H54 (cell line): ENCODE measurements at regions not wholly inside any gene's neighbourhood (a gene's known extent, or its start where the extent isn't known, plus 50 kb on each side); places are given as distances from the start of the nearest gene placed in this dataset.

Experiments used
- DNase-seq: peaks from one replicate; pipeline ENCODE4 v3.0.0; 2011; ENCODE audit warnings: low spot score, mixed read lengths; ENCODE audit not compliant: insufficient read length
- FAIRE-seq: peaks from 3 replicates; lab custom pipeline; 2011; peaks lifted over from hg19 to GRCh38; lab: Jason Lieb, UNC
- POLR2A ChIP-seq: IDR thresholded peaks from 2 replicates; pipeline ENCODE4 v1.6.1; 2011; ENCODE audit warnings: low read depth, mild to moderate bottlenecking, low read length

GRCh38 chr13:59547950-59548349 is 615.8 kb downstream of the DIAPH3 start:
- no peak for TF ChIP-seq POLR2A
- no peak for FAIRE-seq
- no peak for DNase-seq

GRCh38 chr13:59562924-59563323 is 600.8 kb downstream of the DIAPH3 start:
- DNase-seq (no peak), FAIRE-seq (no peak)
- TF ChIP-seq POLR2A, result no peak

- TF ChIP-seq POLR2A, result no peak
- FAIRE-seq (no peak), DNase-seq (no peak)
Observed at GRCh38 chr13:59566561-59566960, 597.2 kb downstream of the DIAPH3 start.

GRCh38 chr13:59568306-59568705 is 595.4 kb downstream of the DIAPH3 start:
- TF ChIP-seq POLR2A, result no peak
- DNase-seq (no peak), FAIRE-seq (no peak)

GRCh38 chr13:59570204-59570603 is 593.5 kb downstream of the DIAPH3 start:
- FAIRE-seq (no peak), DNase-seq (no peak)
- TF ChIP-seq POLR2A, result no peak

GRCh38 chr13:59584101-59584500 is 579.6 kb downstream of the DIAPH3 start:
- no peak for TF ChIP-seq POLR2A
- no peak for FAIRE-seq

GRCh38 chr13:59584761-59585670 is 578.7 kb downstream of the DIAPH3 start:
- no peak for TF ChIP-seq POLR2A
- DNase-seq, result no peak
- no peak for FAIRE-seq

More at GRCh38 chr13:59584101-59584500, 579.6 kb downstream of the DIAPH3 start:
- DNase-seq, result no peak

- no peak for DNase-seq
- FAIRE-seq, result no peak
- TF ChIP-seq POLR2A, result no peak
Observed at GRCh38 chr13:59587030-59587429, 576.7 kb downstream of the DIAPH3 start.

- FAIRE-seq, result no peak
- DNase-seq, result no peak
- TF ChIP-seq POLR2A, result no peak
Observed at GRCh38 chr13:59587971-59588716, 575.6 kb downstream of the DIAPH3 start.

GRCh38 chr13:59588717-59589067 is 575.0 kb downstream of the DIAPH3 start:
- no peak for TF ChIP-seq POLR2A
- FAIRE-seq (no peak), DNase-seq (no peak)

- DNase-seq, result no peak
- TF ChIP-seq POLR2A, result no peak
- no peak for FAIRE-seq
Observed at GRCh38 chr13:59601993-59602392, 561.7 kb downstream of the DIAPH3 start.

GRCh38 chr13:59603646-59604045 is 560.1 kb downstream of the DIAPH3 start:
- DNase-seq, result no peak
- FAIRE-seq, result no peak
- TF ChIP-seq POLR2A, result no peak

GRCh38 chr13:59607172-59607571 is 556.6 kb downstream of the DIAPH3 start:
- no peak for DNase-seq
- FAIRE-seq, result no peak
- TF ChIP-seq POLR2A, result no peak

- DNase-seq (no peak), FAIRE-seq (no peak)
- no peak for TF ChIP-seq POLR2A
Observed at GRCh38 chr13:59607780-59608233, 555.9 kb downstream of the DIAPH3 start.
